ENCODE measurements at regions not wholly inside any gene's neighbourhood (a gene's known extent, or its start where the extent isn't known, plus 50 kb on each side); places are given as distances from the start of the nearest gene placed in this dataset.

DNA sequence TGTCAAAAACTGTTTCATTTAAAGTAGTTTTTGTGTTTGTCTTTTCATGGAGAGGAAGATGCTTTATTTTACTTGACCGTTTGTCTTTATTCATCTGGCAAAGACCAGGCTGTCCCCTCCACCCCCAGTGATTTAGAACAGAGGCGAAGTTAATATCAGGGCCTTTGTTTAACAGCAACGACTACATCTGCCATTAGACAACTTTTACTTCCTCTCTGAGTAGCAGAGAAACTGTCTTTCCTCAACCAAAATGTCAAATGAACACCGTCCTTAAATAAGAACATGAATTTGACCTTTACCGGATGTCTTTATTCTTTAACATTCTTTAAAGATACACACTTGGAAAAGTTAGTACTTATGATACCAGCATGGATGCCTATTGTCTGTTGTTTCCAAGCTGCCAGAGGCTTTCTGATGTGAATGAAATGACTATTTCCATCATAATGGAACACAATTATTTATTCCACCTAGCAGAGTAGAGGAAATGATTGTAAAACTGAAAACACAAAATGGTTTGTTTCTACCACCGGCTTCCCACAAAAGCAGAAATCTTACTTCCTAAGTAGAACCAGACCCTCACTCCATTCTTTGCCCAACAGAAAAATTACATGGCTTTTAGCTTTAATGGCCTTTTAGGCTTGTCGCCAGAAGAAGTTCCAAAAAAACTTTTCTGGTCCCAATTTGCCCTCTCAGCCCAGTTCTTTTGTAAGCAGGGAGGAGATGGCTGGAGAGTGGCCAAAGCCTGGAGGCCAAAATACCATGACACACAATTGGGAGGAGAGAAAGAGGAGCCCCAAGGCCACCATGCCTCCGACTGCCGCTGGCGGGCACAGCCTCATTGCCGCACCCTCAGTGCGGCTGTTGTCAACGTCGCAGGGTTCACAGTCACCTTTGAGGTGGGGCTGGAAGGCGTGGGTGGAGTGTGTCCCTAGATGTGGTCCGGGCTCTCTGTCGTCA lies 168.5 kb downstream of the TEX36 start:
- DNase-seq (ENCODE audit: low read depth, low spot score): no peak

DNA sequence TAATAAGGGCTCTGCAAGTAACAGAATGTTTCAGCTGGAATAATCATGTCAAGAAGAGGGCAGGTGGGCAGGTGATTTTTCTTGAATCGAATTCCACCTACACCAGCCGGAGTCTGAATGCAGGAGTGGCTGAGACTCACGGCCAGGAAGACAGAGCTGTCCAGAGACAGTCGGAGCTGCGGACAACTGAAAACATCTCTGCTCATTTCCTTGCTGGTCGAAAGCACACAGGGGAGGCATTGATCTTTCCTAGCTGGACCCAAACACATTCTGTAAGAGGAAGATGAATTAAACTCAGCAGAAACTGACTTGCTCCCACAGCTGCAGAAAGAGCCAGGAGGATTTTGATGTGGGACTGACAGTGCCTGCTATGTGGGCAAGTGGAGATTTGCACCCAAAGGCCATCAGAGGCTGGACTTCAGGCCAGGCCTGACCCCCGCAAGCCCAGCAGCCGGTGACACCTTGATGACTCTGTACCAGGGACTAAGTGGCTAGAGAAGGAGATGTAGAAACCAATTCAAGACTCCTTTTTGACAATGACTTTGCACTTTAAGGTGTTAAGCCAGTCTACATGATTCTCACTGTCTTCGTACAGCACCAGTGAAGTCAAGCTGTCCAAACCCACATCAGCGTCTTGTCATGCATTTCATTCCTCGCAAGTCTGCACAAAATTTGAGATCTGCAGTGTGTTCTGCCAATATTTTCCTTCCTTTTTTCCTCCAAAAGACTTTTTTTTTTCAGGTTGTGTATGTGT lies 169.4 kb downstream of the TEX36 start:
- DNase-seq (ENCODE audit: low read depth, low spot score): no peak

DNA sequence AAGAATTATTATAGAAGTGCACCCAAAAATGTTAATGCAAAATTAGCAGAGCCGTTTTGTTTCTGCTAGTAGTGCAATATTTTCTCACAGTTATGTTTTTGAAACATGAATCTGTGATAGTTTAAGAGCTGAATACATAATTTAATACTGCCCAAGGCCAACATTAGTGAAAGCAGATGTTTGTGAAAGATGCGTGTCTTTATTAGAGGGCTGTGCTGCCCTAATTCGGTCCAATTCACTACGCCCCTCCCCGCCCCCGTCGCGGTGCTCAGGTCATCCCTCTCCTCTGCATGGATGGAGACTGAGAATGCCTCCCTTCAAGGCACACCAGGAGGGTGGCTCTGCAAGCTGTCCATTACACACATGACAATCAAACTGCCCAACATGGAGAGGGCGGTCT lies 172.0 kb downstream of the TEX36 start:
- DNase-seq (ENCODE audit: low read depth, low spot score): no peak

- DNase-seq (ENCODE audit: low read depth, low spot score): no peak
These were observed 177.3 kb downstream of the TEX36 start for GRCh38 chr10:125505648-125506047.

DNA sequence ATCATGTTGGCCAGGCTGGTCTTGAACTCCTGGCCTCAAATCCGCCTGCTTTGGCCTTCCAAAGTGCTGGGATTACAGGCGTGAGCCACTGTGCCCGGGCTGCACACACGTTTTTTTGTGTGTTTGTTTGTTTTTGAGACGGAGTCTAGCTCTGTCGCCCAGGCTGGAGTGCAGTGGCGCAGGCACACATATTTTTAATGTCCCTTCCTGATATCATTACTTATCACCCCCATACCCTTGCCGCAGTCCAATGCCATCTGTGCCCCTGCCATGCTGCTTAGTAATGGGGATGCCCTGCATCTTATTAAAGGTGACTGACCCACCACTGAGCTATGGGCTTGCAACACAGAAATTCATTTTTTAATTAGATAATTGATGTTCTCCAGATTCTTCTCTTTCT lies 180.7 kb downstream of the TEX36 start:
- DNase-seq (ENCODE audit: low read depth, low spot score): no peak

GRCh38 chr10:125495386-125495785 lies 187.6 kb downstream of the TEX36 start:
- DNase-seq (ENCODE audit: low read depth, low spot score): no peak

DNA sequence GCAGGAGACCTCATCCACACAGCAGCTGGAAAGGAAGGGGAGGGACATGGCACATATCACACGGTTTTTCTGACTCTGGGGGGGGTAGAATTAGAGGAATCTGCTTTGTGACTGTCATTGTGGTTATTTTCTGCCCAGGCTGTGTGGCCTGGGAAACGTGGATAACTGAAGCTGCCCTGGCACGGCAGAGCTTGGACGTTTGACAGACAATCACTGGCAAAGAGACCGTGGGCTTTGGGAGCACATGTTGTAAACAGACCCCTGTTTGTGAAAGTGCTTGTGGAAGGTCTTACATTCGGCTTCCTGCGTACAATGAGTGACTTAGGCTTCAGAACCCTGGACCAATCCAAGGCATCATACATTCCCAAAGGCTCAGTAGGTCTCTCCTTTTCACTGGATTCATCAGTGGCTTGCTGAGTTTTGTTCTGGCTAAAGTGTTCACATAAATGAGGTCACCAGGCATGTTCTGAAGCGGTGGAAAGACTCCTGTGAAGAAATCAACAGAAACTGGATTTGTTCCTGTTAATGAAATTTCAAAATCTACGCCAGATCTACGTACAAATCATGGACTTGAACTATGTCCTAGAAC lies 188.2 kb downstream of the TEX36 start:
- no peak for DNase-seq (ENCODE audit: low read depth, low spot score)

- DNase-seq (ENCODE audit: low read depth, low spot score): no peak
These were observed 191.6 kb downstream of the TEX36 start for GRCh38 chr10:125491381-125491780.

GRCh38 chr10:125489731-125490130 lies 193.2 kb downstream of the TEX36 start:
- DNase-seq (ENCODE audit: low read depth, low spot score): no peak

DNA sequence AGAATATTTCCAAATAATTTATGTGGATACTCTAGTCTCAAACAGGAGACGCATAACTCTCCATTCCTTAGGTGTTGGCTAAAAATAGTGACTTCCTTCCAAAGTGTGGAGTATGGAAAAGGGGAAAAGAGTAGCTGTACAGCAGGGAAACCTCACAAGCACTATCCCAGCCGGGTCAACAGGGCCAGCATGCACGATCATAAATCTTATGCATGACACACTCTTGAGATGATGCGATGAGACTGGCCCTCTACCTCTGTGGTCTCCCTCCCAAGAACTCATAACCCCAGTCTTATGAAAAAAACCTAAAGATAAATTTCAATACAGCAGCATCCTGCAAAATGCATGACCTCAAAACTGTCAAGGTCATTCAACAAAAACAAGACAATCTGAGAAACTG lies 197.3 kb downstream of the TEX36 start:
- no peak for DNase-seq (ENCODE audit: low read depth, low spot score)

DNA sequence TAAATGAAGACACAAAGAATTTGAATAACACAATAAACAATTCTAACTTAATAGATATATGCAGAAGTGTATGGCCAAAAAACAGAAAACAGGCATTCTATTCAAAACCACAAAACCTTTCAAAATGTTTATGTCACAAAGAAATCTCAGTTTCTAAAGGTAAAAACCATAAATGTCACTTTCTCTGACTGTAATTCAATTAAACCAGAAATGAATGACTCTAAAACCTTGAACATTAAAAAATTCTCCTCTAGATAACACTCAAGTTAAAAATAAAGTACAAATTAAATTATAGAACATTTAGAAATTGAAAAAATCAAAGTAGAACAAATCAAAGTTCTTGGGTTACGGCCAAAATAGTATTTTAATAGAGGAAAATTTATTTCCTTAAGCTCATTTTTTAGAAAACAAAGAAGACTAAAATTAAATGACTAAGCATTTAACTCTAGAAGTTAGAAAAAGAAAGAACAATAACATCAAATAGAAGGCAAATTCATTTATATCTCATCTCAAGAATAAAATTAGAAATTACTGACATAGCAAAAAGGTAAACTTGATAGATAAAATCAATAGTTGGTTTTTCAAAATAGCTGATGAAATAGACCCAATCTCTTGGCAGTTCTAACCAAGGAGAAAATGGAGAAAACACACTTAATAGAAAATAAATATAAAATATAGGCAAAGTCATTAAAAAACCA lies 198.8 kb downstream of the TEX36 start:
- no peak for DNase-seq (ENCODE audit: low read depth, low spot score)

DNA sequence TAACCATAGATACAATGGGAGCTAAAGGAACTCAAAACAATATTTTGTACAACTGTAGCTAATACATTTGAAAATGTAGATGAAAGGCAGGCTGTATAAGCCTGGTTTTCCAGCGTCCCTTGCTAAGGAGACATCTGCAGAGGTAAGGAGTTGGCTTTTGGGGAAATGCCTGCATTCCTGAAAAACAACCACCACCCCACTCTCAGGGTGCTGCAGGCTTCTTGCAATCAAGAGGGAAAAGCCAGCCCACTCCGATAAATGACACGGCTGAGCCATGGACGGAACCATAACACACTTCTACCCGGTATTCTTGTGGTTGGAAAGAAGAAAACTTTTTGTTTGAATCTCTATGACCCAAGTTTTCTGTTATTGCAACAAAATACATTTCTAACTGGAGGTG lies 200.3 kb downstream of the TEX36 start:
- DNase-seq (ENCODE audit: low read depth, low spot score): peak; percentile 5

GRCh38 chr10:125482108-125482507 lies 200.9 kb downstream of the TEX36 start:
- peak; percentile 5 for DNase-seq (ENCODE audit: low read depth, low spot score)

- peak; percentile 29 for DNase-seq (ENCODE audit: low read depth, low spot score)
These were observed 203.9 kb downstream of the TEX36 start for GRCh38 chr10:125479059-125479458.

DNA sequence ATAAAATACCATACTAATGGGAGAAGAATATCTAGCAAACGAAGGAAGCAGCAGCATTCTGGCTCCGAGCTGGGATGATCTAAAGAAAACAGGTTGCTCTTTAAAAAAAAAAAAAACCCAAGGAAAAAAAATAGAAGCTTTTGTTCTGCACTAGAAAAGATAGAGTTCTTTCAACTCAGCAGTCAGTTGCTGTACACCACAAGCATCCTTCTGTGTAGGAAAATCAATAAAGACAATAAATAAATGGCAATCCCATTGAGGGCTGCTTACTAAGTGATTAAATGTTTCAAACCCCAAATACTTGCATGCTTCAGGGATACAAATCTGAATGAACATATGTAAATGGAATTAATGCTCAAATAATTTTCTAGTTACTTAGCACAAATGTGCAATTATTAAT lies 207.1 kb downstream of the TEX36 start:
- DNase-seq (ENCODE audit: low read depth, low spot score): no peak

GRCh38 chr10:125473143-125473793 lies 209.7 kb downstream of the TEX36 start:
- no peak for DNase-seq (ENCODE audit: low read depth, low spot score)

GRCh38 chr10:125472010-125472607 lies 210.9 kb downstream of the TEX36 start:
- DNase-seq (ENCODE audit: low read depth, low spot score): no peak

GRCh38 chr10:125468278-125468677 lies 214.7 kb downstream of the TEX36 start:
- DNase-seq (ENCODE audit: low read depth, low spot score): no peak

GRCh38 chr10:125466685-125467084 lies 216.3 kb downstream of the TEX36 start:
- DNase-seq (ENCODE audit: low read depth, low spot score): no peak

- no peak for DNase-seq (ENCODE audit: low read depth, low spot score)
These were observed 220.1 kb downstream of the TEX36 start for GRCh38 chr10:125462845-125463244.

DNA sequence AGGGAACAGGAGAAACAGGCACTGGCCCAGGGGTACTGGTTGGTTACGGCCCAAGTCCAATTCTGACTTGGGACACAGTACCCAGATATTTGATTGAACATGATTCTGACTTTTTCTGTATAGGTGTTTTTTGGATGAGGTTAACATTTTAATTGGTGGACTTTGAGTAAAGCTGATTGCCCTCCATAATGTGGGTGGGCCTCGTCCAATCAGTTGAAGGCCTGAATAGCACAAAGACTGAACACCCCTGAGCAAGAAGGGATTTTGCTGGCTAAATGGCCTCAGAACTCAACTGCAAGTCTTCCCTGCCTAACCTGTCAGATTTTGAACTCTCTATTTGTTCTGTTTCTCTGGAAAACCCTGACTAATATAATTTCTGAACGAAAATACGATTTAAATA lies 222.6 kb downstream of the TEX36 start:
- no peak for DNase-seq (ENCODE audit: low read depth, low spot score)

All from astrocyte of the hippocampus (primary cell).